ENCODE measurements at regions not wholly inside any gene's neighbourhood (a gene's known extent, or its start where the extent isn't known, plus 50 kb on each side); places are given as distances from the start of the nearest gene placed in this dataset.

- Histone ChIP-seq H3K18ac (ENCODE audit: low read depth, low read length) (no peak overlapping the region), H3K36me3 (ENCODE audit: control insufficient read depth, insufficient read depth, low read length) (no peaks in the 10 kb centered on the region), H3K27ac (ENCODE audit: insufficient read depth, low read length) (no peak overlapping the region), H2AFZ (replicated peaks; ENCODE audit: low read length, poor library complexity) (no peak overlapping the region), H4K5ac (ENCODE audit: low read depth, low read length) (no peak overlapping the region), H3K4me1 (ENCODE audit: control insufficient read depth, insufficient read depth, low read length) (no peaks in the 10 kb centered on the region), H3K23ac (ENCODE audit: low read depth, low read length) (no peak overlapping the region), H2BK5ac (ENCODE audit: low read depth, low read length, poor library complexity, severe bottlenecking) (no peak overlapping the region), H2AK5ac (ENCODE audit: low read depth, low read length) (no peak overlapping the region), H3K4me3 (ENCODE audit: insufficient read depth, low read depth, low read length) (no peak overlapping the region), H3K79me1 (ENCODE audit: low read depth in 1 of 2, low read length in 2 of 2) (no peaks in the 10 kb centered on the region), H3K14ac (replicated peaks; ENCODE audit: low read depth, low read length) (no peak overlapping the region), H3K4ac (ENCODE audit: low read depth, low read length) (no peak overlapping the region), H2BK15ac (ENCODE audit: low read depth, low read length) (no peak overlapping the region), H4K91ac (ENCODE audit: insufficient read depth, low read depth, low read length) (no peak overlapping the region), H2BK120ac (ENCODE audit: low read depth, low read length) (no peak overlapping the region), H3K4me2 (ENCODE audit: low read depth, low read length) (no peak overlapping the region), H2AK9ac (replicated peaks; ENCODE audit: low read depth, low read length, poor library complexity) (no peak overlapping the region), H4K20me1 (ENCODE audit: insufficient read depth, low read length) (no peaks in the 10 kb centered on the region), H3K9me3 (ENCODE audit: control insufficient read depth, insufficient read depth, low read length) (peaks cover 2% of the 10 kb centered on the region; the same call in 1 of the 2 replicates), H3K56ac (ENCODE audit: extremely low read depth, insufficient read depth, low read length) (no peak overlapping the region), H4K8ac (ENCODE audit: low read depth in 2 of 2, low read length in 2 of 2) (no peak overlapping the region), H3K9ac (ENCODE audit: low read depth, low read length) (no peak overlapping the region), H3K27me3 (ENCODE audit: control insufficient read depth, insufficient read depth, low read length) (no peaks in the 10 kb centered on the region), H2BK20ac (ENCODE audit: low read depth, low read length) (no peak overlapping the region), H3K9me1 (ENCODE audit: insufficient read depth, low read length) (no peaks in the 10 kb centered on the region)
- no CpG with 5 or more reads among the region's 1 CpG for WGBS, 2 experiments (ENCODE audit: extremely low coverage in 2 of 2, insufficient read length in 1 of 2)
- in situ Hi-C loops (cut with MboI; ENCODE audit: low sequenced_read_pairs) (no loop called here), intact Hi-C loops (cut with micrococcal nuclease) (no loop called here), dilution Hi-C loops (cut with HindIII; ENCODE audit: low sequenced_read_pairs, unreplicated experiment) (no loop called here)
- no TSS peak for BruUV-seq (replicated peaks)
- no peak for ATAC-seq (ENCODE audit: low read depth)
- TF ChIP-seq NFE2L2 (IDR thresholded peaks at IDR 0.05; ENCODE audit: low read depth, low read length) (no peak), RAD21 (IDR thresholded peaks at IDR 0.05; ENCODE audit: low read length) (no peak), CHD1 (IDR thresholded peaks at IDR 0.05; ENCODE audit: low read depth, low read length) (no peak), RCOR1 (IDR thresholded peaks at IDR 0.05; ENCODE audit: insufficient replicate concordance, low read length) (no peak), FOS (IDR thresholded peaks at IDR 0.05; ENCODE audit: low read depth, low read length) (no peak), MAZ (IDR thresholded peaks at IDR 0.05; ENCODE audit: borderline replicate concordance, low read depth, low read length) (no peak), MXI1 (IDR thresholded peaks at IDR 0.05; ENCODE audit: borderline replicate concordance, low read depth, low read length) (no peak), CTCF (conservative IDR thresholded peaks at IDR 0.05; ENCODE audit: low read depth, low read length) (no peak)
- ChIA-PET POLR2A (ENCODE audit: unreplicated experiment) (no interaction called here), CTCF (interaction anchor here (0.6 kb wide), 1 partner anchor 585 kb away, joined by 9 read pairs; no protein-coding TSS in a partner anchor)
- no peak for DNase-seq
These were observed 171.7 kb downstream of the KLF6 start for GRCh38 chr10:3613318-3613717.
